GM19035 (cell line): ENCODE measurements at regions not wholly inside any gene's neighbourhood (a gene's known extent, or its start where the extent isn't known, plus 50 kb on each side); places are given as distances from the start of the nearest gene placed in this dataset.

Experiments
- ATAC-seq: cut with Tn5 transposase; IDR thresholded peaks from one replicate; pipeline ENCODE4 v1.9.1; 2021; ENCODE audit not compliant: unreplicated experiment

DNA sequence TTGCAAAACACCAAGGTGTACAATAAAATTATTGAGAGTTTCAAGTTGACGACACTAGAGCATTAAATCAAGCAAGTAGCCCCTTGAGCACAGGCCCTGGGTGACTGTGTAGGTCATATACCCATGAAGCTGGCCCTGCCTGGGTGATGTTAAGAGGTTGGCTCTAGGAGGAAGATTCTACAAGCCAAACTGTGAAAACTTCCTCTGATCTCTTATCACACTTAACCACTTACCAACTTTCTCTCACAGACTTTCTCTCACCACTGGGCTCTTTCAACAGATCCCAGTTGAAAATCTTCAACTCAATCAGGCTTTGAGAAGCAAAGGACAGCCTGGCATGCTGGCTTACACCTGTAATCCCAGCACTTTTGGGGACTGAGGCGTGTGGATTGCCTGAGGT, 186.9 kb upstream of the BTG1 start:
- ATAC-seq: no peak

DNA sequence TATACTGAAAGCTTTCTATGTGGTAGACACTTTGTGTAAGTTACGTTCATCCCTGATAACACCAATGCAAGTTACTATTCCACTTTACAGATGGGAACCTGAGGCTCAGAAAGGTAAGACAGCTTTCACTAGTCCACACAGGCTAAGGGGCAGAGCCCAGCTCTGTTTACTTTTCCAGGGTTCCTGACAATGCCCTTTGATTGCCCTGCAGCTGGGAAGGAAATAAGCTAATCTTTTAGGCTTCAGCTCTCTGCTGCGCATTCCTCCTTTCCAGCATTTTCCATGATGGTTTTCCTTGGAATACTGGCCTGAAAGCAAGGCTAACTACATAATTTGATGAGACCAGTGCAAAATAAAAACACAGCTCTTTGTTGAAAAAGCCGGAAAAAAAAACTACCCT, 185.7 kb upstream of the BTG1 start:
- ATAC-seq: no peak

GRCh38 chr12:92330654-92331053, 185.0 kb upstream of the BTG1 start:
- ATAC-seq: no peak

DNA sequence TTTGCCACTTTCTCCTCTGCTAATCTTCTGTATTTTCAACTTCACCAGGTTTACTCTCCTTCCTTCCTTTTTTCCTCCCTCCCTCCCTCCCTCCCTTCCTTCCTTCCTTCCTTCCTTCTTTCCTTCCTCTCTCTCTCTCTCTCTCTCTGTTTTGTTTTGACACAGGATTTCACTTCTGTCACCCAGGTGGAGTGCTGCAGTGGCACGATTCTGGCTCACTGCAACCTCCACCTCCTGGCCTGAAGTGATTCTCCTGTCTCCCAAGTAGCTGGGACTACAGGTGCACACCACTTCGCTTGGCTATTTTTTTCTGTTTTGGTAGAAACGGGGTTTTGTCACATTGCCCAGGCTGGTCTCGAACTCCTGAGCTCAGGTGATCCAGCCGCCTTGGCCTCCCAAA, 181.2 kb upstream of the BTG1 start:
- ATAC-seq: no peak

DNA sequence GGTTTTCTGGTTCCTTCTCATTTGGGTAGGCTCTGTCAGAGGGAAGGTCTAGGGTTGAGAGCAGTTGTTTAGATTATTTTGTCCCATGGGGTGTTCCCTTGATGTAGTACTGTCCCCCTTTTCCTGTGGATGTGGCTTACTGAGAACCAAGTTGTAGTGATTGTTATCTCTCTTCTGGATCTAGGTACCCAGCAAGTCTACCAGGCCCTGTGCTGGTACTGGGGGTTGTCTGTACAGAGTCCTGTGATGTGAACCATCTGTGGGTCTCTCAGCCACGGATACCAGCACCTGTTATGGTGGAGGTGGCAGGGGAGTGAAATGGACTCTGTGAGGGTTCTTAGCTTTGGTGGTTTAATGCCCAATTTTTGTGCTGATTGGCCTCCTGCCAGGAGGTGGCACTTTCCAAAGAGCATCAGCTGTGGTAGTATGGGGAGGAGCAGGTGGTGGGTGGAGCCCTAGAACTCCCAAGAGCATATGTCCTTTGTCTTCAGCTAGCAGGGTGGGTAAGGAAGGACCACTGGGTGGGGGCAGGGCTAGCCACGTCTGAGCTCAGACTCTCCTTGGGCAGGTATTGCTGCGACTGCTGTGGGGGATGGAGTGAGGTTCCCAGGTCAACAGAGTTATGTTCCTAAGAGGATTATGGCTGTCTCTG, 179.3 kb upstream of the BTG1 start:
- ATAC-seq: no peak

GRCh38 chr12:92312463-92312964, 166.9 kb upstream of the BTG1 start:
- ATAC-seq: no peak

- no peak for ATAC-seq
Observed at GRCh38 chr12:92304371-92305055, 158.9 kb upstream of the BTG1 start.

GRCh38 chr12:92302041-92302829, 156.6 kb upstream of the BTG1 start:
- no peak for ATAC-seq

- ATAC-seq: no peak
Observed at GRCh38 chr12:92301356-92301755, 155.7 kb upstream of the BTG1 start.

- ATAC-seq: no peak
Observed at GRCh38 chr12:92300777-92301176, 155.1 kb upstream of the BTG1 start.

- ATAC-seq: no peak
Observed at GRCh38 chr12:92299744-92300143, 154.1 kb upstream of the BTG1 start.

DNA sequence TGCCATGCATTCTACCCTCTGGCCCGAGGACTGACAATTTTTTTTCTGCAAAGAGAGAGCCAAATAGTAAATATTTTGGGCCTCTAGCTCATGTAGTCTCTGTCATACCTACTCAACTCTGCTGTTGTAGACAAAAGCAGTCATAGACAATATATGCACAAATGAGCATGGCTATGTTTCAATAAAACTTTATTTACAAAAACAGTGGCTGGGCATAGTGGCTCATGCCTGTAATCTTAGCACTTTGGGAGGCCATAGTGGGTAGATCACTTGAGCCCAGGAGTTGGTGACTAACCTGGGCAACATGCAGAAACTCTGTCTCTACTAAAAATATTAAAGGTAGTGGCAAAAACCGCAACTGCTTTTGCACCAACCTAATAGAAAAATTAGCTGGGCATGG, 153.7 kb upstream of the BTG1 start:
- no peak for ATAC-seq

GRCh38 chr12:92297932-92298696, 152.5 kb upstream of the BTG1 start:
- no peak for ATAC-seq

GRCh38 chr12:92297405-92297804, 151.8 kb upstream of the BTG1 start:
- no peak for ATAC-seq

DNA sequence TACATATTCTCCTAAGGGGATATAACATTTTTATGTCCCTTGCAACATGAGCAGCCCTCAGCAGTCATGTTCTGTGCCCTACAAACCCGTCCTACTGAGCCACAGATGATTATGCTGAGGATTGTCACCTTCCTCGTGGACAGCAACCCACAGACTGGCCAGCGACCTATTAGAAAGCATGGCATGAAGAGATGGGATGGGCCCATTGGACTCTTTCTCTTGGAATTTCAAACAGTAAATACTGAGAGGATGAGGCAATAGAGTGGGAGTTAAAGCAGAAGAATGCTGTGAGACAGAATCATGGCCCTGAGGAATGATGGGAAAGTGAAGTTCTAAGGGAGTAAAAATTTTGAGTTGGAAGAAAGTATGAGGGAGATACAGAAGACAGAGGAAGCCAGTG, 149.9 kb upstream of the BTG1 start:
- ATAC-seq: no peak

GRCh38 chr12:92294676-92295440, 149.2 kb upstream of the BTG1 start:
- ATAC-seq: no peak

- no peak for ATAC-seq
Observed at GRCh38 chr12:92292016-92292415, 146.4 kb upstream of the BTG1 start.

- no peak for ATAC-seq
Observed at GRCh38 chr12:92290886-92291285, 145.2 kb upstream of the BTG1 start.

GRCh38 chr12:92290350-92290695, 144.7 kb upstream of the BTG1 start:
- no peak for ATAC-seq

DNA sequence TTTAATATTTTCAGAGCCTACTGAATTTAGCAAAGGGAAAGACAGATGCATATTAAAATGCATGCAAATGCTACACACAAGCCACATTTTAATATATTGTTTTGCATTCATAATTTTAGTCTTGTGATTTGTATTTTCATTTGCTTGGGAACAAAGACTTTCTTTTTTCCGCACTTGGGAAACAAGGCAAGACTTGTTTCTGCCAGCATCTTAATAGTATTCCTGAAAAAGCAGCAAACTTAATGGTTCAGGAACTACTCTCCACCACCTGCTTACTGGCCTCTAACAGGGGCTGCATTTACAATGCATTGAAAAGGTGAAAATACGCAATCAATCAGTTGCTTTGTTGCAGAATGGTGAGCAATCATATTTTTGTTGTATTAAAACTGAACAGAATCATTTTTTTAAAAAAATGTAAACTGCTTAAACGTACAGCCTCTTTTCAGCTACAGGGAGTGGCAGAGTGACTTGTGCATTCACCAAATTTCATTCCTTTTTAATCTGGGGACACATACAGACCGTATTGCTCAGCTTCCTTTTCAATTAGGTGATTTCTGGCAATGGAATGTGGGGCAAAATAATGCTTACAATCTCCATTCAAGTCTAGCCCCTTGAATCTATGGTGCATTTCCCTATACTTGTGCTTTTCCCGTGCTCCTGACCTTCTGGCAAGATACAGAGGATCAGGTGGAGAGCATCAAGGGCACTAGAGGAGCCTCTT, 144.1 kb upstream of the BTG1 start:
- no peak for ATAC-seq
